RWPE1 (cell line): ENCODE measurements at regions not wholly inside any gene's neighbourhood (a gene's known extent, or its start where the extent isn't known, plus 50 kb on each side); places are given as distances from the start of the nearest gene placed in this dataset.
A peak's percentile ranks its signal among the peaks of the same experiment; 100 is the strongest.

ENCODE experiments used
- CTCF ChIA-PET: fragments of 350-600 bp; sonication (Branson Sonifier 250); formaldehyde crosslinking; extraction: SDS; loops from one replicate; lab custom pipeline; 2021; lab: Yijun Ruan, JAX
- POLR2A ChIA-PET: fragments of 400-600 bp; formaldehyde crosslinking; extraction: SDS; loops from one replicate; lab custom pipeline; 2020; ENCODE audit warnings: antibody characterized with exemption; ENCODE audit not compliant: low non-redundant PET; lab: Yijun Ruan, JAX
- DNase-seq: peaks from one replicate; pipeline ENCODE4 v3.0.0; 2012; ENCODE audit warnings: low spot score
- H3K27ac ChIP-seq: fragments of 450-650 bp; 2 replicates; pipeline ENCODE4 v1.5.1; 2017
- TF ChIP-seq, protein P1 (sequence below): fragments of 450-650 bp; conservative IDR thresholded peaks from 2 replicates; pipeline ENCODE4 v1.5.1; 2017; ENCODE audit warnings: low read depth, mild to moderate bottlenecking

DNA sequence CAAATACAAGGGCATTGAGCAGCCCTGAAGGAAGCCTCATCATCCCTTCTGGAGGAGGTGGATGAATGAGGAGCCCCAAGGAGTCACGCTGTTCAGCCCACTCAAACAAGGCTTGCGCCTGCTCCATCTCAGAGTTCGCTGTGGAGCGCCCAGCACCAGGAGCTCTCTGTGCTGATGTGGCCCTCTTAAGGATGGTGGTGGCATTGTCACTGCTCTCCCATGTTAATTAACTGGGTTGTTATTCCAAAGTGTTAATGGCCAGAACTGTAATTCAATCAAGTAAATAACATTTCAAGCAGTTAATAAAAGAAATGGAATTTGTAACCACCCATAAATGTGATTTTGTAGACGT lies 726.0 kb upstream of the RAB6C start:
- TF ChIP-seq, protein P1, sequence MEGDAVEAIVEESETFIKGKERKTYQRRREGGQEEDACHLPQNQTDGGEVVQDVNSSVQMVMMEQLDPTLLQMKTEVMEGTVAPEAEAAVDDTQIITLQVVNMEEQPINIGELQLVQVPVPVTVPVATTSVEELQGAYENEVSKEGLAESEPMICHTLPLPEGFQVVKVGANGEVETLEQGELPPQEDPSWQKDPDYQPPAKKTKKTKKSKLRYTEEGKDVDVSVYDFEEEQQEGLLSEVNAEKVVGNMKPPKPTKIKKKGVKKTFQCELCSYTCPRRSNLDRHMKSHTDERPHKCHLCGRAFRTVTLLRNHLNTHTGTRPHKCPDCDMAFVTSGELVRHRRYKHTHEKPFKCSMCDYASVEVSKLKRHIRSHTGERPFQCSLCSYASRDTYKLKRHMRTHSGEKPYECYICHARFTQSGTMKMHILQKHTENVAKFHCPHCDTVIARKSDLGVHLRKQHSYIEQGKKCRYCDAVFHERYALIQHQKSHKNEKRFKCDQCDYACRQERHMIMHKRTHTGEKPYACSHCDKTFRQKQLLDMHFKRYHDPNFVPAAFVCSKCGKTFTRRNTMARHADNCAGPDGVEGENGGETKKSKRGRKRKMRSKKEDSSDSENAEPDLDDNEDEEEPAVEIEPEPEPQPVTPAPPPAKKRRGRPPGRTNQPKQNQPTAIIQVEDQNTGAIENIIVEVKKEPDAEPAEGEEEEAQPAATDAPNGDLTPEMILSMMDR = no peak

DNA sequence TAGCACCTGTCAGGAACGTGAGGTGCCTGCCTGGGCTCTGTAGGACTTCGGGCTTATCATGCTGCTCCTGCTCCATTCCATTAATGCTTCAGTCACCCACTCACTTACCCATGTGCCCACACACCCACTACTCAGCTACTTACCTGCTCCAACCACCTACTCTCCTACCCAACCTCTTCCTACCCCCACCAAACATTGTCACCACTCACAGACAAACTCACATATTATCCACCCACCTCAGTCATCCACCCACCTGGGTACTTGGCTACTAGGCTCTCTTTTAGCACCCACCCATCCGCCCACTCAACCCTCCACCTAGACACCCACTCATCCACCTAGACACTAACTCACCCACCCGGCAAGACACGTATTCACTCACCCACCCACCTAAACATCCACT lies 724.7 kb upstream of the RAB6C start:
- TF ChIP-seq, protein P1 = no peak
- ChIA-PET CTCF (no interaction called here), POLR2A (no interaction called here)
- H3K27ac ChIP-seq = no peak overlapping the region
- no peak for DNase-seq

More for the DNA sequence above, 726.0 kb upstream of the RAB6C start:
- ChIA-PET CTCF (no interaction called here), POLR2A (no interaction called here)
- DNase-seq = peak; percentile 17
- H3K27ac ChIP-seq = no peak overlapping the region

DNA sequence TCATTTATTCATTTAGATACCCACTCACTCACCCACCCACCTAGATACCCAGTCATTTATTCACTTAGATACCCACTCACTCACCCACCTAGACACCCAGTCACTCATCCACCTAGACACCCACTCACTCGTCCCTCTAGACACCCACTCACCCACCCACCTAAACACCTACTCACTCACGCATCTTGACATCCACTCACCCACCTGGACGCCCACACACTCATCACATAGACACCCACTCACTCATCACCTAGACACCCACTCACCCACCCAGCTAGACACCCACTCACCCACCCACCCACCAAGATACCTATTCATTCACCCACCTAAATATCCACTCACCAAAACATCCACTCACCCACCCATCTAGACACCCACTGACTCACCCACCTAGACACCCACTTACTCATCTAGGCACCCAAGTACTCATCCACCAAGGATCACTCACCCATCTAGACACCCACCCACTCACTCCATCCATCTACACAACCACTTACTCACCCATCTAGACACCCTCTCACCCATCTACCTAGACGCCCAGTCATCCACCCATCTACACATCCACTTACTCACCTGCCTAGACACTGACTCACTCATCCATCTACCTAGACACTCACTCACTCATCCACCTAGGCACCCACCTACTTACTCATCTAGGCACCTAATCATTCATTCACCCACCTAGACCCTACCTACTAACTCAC lies 723.7 kb upstream of the RAB6C start:
- H3K27ac ChIP-seq = no peak overlapping the region
- CTCF ChIA-PET = no interaction called here
- DNase-seq = no peak
- POLR2A ChIA-PET = no interaction called here
- TF ChIP-seq, protein P1 = no peak

DNA sequence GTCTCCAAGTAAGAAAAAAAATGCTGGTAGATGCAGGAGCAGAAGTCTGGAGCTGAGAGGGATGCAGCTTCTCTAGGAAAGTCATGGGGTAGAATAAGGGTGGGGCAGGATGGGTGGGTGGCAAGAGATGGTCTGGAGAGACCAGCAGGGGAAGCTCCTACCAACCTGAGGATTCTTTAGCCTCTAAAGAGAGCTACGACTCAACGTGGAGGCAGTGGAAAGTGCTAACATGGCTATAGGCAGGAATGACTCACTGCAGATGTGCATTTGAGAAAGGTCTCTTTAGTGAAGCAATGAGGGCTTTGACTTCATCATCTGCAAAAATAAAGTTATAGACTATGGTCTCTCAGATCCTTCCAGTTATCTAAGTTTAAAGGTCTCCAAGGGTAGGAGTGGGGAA lies 722.8 kb upstream of the RAB6C start:
- CTCF ChIA-PET = no interaction called here
- H3K27ac ChIP-seq = no peak overlapping the region
- DNase-seq = no peak
- POLR2A ChIA-PET = no interaction called here
- TF ChIP-seq, protein P1 = no peak

DNA sequence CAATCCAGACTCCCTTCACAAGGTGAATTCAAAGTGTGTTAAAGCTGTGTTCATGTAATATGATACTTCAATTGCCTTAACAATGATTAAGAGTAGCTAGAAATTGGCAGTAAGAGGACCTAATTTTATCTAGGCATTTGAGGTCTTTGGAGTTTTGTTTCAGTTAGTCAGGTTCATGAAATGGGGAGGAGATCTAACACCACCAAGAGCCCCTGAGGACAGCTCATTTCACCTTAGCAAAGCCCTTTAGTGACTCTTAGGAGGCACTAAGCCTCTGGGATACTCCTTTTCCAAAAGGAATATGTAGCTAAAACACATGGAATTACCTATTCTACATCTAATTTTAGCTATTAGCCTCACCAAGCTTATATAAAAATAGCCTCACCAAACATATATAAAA lies 716.5 kb upstream of the RAB6C start:
- H3K27ac ChIP-seq = no peak overlapping the region
- POLR2A ChIA-PET = no interaction called here
- DNase-seq = no peak
- CTCF ChIA-PET = no interaction called here
- TF ChIP-seq, protein P1 = no peak

DNA sequence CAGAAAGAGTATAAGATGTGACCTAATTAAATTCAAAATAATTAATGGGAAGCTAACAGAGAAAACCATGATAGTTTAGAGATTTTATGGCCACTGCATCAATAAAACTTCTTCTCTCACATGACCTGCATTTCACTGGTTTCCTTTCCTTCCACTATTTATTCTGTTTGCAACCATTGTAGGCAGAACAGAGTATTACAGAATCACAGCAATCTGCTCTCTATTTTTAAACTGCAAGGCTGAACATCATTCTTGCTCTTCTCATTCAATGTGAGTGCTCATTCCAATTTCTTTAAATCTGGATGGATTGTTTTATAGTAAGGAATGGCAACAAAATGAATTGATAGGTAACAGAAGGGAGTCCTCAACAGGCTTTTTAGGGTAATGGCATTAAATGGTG lies 715.5 kb upstream of the RAB6C start:
- no peak for DNase-seq
- TF ChIP-seq, protein P1 = no peak
- H3K27ac ChIP-seq = no peak overlapping the region
- ChIA-PET POLR2A (no interaction called here), CTCF (interaction anchor here (0.6 kb wide), 1 partner anchor 635 kb away, joined by 5 read pairs; no protein-coding TSS in a partner anchor)
